Naive thymus-derived CD8-positive, alpha-beta T cell (primary cell): ENCODE measurements at regions not wholly inside any gene's neighbourhood (a gene's known extent, or its start where the extent isn't known, plus 50 kb on each side); places are given as distances from the start of the nearest gene placed in this dataset.
"Not testable (repeated sequence)": the region's sequence is repeated elsewhere in the genome, so short reads cannot be mapped to it uniquely, and the experiment has no call there.

Experiments
- ATAC-seq, 2 donors: fragments of 150-1000 bp; cut with Tn5 transposase in 1 of 2; sonication (Bioruptor Pico), chemical (Tn5 transposase) in 1 of 2; 1 replicate in 1 of 2; 2 replicates in 1 of 2; pipeline ENCODE4 v1.10.0; 2021; ENCODE audit warnings: mild to moderate bottlenecking in 2 of 2, moderate library complexity in 2 of 2
- POLR2A ChIA-PET: fragments of 350-600 bp; sonication (Branson Sonifier 250); formaldehyde crosslinking; loops from one replicate; lab custom pipeline; 2021; ENCODE audit warnings: antibody characterized with exemption; lab: Charles Lee
- DNase-seq, 10 donors: peaks; one replicate each; pipeline versions ENCODE4 v3.0.0 to v3.0.0-alpha.2; 2020 to 2022
- H3K27ac Mint-ChIP-seq, 10 donors: one replicate each; pipeline ENCODE4 v1.8.0; 2020 to 2022; ENCODE audit warnings: mild to moderate bottlenecking in 10 of 10, mixed read lengths in 10 of 10, moderate library complexity in 4 of 10, inconsistent platforms in 1 of 10
- H3K27me3 Mint-ChIP-seq, 5 donors: one replicate each; pipeline ENCODE4 v1.8.0; 2021 to 2022; ENCODE audit warnings: mixed read lengths in 5 of 5
- H3K36me3 Mint-ChIP-seq, 3 donors: one replicate each; pipeline ENCODE4 v1.8.0; 2020 to 2022; ENCODE audit warnings: mixed read lengths in 3 of 3, mild to moderate bottlenecking in 2 of 3, inconsistent platforms in 1 of 3
- H3K4me1 Mint-ChIP-seq, 4 donors: one replicate each; pipeline ENCODE4 v1.8.0; 2021 to 2022; ENCODE audit warnings: mixed read lengths in 4 of 4
- H3K4me3 Mint-ChIP-seq, 10 donors: one replicate each; pipeline ENCODE4 v1.8.0; 2020 to 2022; ENCODE audit warnings: mild to moderate bottlenecking in 10 of 10, mixed read lengths in 10 of 10, moderate library complexity in 6 of 10, inconsistent platforms in 1 of 10
- H3K9me3 Mint-ChIP-seq, 9 donors: one replicate each; pipeline ENCODE4 v1.8.0; 2020 to 2022; ENCODE audit warnings: mixed read lengths in 9 of 9, mild to moderate bottlenecking in 3 of 9, inconsistent platforms in 1 of 9, moderate library complexity in 1 of 9

DNA sequence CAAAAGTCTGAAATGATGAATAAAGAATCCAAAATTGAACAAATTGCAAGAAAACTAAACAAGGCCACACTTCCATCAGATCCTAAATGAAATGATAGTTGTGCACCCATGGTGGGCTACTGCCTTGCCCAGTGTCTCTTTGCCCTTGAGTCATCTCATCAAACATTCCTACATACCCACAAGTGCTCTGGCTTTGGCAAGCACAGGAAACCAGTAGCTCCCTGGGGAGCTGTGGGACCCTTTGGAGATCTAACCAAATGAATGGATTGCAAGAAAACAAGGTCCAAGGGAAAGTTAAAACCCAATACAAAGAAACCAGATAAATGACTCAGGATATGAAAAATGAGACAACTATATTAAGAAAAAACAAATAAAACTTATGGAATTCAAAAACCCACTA, 129.8 kb upstream of the TMEM229A start:
- no peaks in the 10 kb centered on the region for H3K36me3 Mint-ChIP-seq
- H3K27ac Mint-ChIP-seq: no peak overlapping the region
- H3K4me3 Mint-ChIP-seq: no peak overlapping the region
- peaks cover 0 to 33% (median 8%) of the 10 kb centered on the region in 9 donors for H3K9me3 Mint-ChIP-seq
- no peaks in the 10 kb centered on the region for H3K27me3 Mint-ChIP-seq
- POLR2A ChIA-PET: no interaction called here
- no peaks in the 10 kb centered on the region for H3K4me1 Mint-ChIP-seq
- ATAC-seq: no peak
- DNase-seq: no peak

DNA sequence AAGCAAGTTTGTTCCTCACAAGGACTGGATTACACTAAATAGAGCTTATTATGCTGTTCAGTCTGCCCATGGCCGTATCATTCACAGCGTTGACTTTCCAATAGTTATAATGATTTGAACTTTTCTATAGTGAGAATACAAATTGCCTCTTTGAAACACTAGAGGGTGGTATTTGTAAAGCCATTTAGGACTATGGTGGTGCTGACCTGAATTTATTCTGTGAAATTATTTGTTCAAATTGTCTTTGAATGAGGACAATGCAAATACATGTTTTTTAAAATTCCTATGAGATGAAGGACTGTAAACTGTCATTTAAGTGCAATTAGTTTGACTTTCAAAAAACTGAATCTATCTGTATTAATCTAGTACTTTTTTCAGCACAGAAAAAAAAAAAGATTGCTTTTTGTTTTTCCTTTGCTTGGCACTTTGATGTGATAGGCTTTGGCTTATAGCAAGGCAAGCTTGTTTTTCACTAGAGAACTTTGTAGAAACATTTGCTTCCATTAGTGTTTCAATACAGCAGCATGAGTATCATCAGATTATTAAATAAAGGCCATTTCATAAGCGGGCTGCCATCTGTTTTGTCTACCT, 122.7 kb upstream of the TMEM229A start:
- Mint-ChIP-seq H3K9me3 (peaks cover 0 to 10% (median 0%) of the 10 kb centered on the region in 9 donors), H3K36me3 (no peaks in the 10 kb centered on the region), H3K27me3 (no peaks in the 10 kb centered on the region), H3K27ac (no peak overlapping the region), H3K4me1 (no peaks in the 10 kb centered on the region), H3K4me3 (no peak overlapping the region)
- ATAC-seq (no peak), DNase-seq (no peak)
- POLR2A ChIA-PET: no interaction called here

DNA sequence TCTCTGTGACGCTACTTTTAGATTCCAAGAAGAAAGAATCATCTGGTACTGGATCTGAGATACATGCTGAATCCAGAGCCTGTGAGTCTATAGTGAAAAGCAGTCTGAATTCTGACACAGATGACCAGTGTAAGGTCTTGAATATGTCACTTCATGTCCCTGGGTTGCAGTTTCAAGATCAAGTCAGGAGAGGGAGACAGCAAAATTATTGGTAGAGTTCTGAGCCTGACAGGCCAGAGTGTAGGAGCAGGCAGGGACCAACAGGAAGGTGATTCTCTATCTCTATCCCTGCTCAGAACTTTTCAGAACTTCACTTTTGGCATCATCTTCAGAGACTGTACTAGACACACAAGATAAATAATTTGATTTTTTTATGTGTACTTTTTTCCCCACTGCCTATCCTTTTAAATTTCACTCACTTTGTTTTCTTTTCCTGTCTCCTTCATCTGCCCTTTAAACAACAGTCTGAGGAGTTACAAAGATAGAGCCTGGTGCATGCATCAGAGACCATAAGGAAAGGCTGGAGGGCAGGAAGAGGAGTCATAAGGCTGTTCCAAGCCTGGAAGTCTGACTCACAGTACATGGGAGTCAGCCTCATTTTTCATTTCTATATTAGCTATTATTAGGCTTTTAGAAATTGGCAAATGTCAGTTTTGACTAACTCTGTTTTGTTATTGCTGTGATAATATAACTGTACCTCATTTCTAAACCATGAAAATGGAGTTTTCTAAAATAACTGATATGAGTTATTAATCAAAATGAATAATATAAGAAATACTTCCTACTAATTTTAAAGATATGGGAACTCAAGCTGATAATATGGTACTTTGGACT, 120.2 kb upstream of the TMEM229A start:
- no peaks in the 10 kb centered on the region for H3K36me3 Mint-ChIP-seq
- H3K9me3 Mint-ChIP-seq: peaks cover 0 to 2% (median 0%) of the 10 kb centered on the region in 9 donors
- H3K4me1 Mint-ChIP-seq: no peaks in the 10 kb centered on the region
- no peak for DNase-seq
- no peaks in the 10 kb centered on the region for H3K27me3 Mint-ChIP-seq
- ATAC-seq: no peak
- no peak overlapping the region for H3K27ac Mint-ChIP-seq
- H3K4me3 Mint-ChIP-seq: no peak overlapping the region
- POLR2A ChIA-PET: no interaction called here

DNA sequence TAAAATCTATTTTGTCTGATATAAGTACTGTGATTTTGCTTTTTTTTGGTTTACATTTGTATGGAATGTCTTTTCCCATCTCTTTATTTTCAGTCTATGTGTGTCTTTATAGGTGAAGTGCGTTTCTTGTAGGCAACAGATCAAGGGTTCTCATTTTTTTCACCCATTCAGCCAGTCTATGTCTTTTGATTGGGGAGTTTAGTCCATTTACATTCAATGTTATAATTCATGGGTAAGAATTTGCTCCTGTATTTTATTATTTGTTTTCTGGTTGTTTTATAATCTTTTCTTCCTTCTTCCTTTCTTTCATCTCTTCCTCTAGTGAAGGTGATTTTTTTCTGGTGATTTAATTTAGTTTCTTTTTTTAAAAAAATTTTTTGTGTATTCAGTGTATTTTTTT, 104.8 kb upstream of the TMEM229A start:
- no peak overlapping the region for H3K27ac Mint-ChIP-seq
- DNase-seq (no peak), ATAC-seq (no peak)
- H3K9me3 Mint-ChIP-seq: peaks cover 6 to 32% (median 16%) of the 10 kb centered on the region in 9 donors
- H3K4me3 Mint-ChIP-seq: no peak overlapping the region
- peaks cover 0 to 2% (median 0%) of the 10 kb centered on the region in 5 donors for H3K27me3 Mint-ChIP-seq
- no peaks in the 10 kb centered on the region for H3K4me1 Mint-ChIP-seq
- POLR2A ChIA-PET: no interaction called here
- peaks cover 0 to 15% (median 0%) of the 10 kb centered on the region in 3 donors for H3K36me3 Mint-ChIP-seq

- no peak overlapping the region for H3K4me3 Mint-ChIP-seq
- H3K27ac Mint-ChIP-seq: no peak overlapping the region
- POLR2A ChIA-PET: no interaction called here
Measured at GRCh38 chr7:124124201-124124600, 91.3 kb upstream of the TMEM229A start.

DNA sequence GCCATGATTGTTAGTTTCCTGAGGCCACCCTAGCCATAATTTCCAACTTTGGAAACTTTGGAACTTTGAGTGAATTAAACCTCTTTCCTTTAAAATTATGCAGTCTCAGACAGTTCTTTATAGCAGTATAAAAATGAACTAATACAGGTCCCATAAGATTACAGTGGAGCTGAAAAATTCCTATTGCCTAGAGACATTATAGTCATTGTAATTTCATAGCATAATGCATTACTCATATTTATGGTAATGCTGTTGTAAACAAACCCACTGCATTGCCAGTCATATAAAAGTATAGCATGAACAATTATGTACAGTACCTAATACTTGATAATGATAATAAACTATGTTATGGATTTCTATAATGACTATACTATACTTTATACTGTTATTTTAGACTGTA, 88.0 kb upstream of the TMEM229A start:
- no peak overlapping the region for H3K4me3 Mint-ChIP-seq
- ATAC-seq (no peak), DNase-seq (no peak)
- no peaks in the 10 kb centered on the region for H3K36me3 Mint-ChIP-seq
- no peaks in the 10 kb centered on the region for H3K27me3 Mint-ChIP-seq
- no peaks in the 10 kb centered on the region for H3K4me1 Mint-ChIP-seq
- no peak overlapping the region for H3K27ac Mint-ChIP-seq
- H3K9me3 Mint-ChIP-seq: peaks cover 0 to 20% (median 4%) of the 10 kb centered on the region in 9 donors
- POLR2A ChIA-PET: no interaction called here

More at GRCh38 chr7:124124201-124124600, 91.3 kb upstream of the TMEM229A start:
- ATAC-seq: no peak
- Mint-ChIP-seq H3K9me3 (peaks cover 0 to 15% (median 1%) of the 10 kb centered on the region in 9 donors), H3K36me3 (no peaks in the 10 kb centered on the region), H3K27me3 (no peaks in the 10 kb centered on the region), H3K4me1 (no peaks in the 10 kb centered on the region)
- DNase-seq: no peak

GRCh38 chr7:124113045-124113444, 80.2 kb upstream of the TMEM229A start:
- POLR2A ChIA-PET: no interaction called here
- Mint-ChIP-seq H3K36me3 (no peaks in the 10 kb centered on the region), H3K4me3 (no peak overlapping the region), H3K9me3 (peaks cover 0 to 22% (median 11%) of the 10 kb centered on the region in 9 donors), H3K27me3 (peaks cover 0 to 3% (median 0%) of the 10 kb centered on the region in 5 donors), H3K27ac (no peak overlapping the region), H3K4me1 (no peaks in the 10 kb centered on the region)
- ATAC-seq (no peak), DNase-seq (no peak)

GRCh38 chr7:124106575-124106974, 73.7 kb upstream of the TMEM229A start:
- H3K36me3 Mint-ChIP-seq: no peaks in the 10 kb centered on the region
- DNase-seq: no peak
- H3K9me3 Mint-ChIP-seq: peaks cover 0 to 23% (median 11%) of the 10 kb centered on the region in 9 donors
- no peak for ATAC-seq
- peaks cover 0 to 3% (median 0%) of the 10 kb centered on the region in 5 donors for H3K27me3 Mint-ChIP-seq
- POLR2A ChIA-PET: no interaction called here
- no peak overlapping the region for H3K27ac Mint-ChIP-seq
- H3K4me3 Mint-ChIP-seq: no peak overlapping the region
- H3K4me1 Mint-ChIP-seq: no peaks in the 10 kb centered on the region

DNA sequence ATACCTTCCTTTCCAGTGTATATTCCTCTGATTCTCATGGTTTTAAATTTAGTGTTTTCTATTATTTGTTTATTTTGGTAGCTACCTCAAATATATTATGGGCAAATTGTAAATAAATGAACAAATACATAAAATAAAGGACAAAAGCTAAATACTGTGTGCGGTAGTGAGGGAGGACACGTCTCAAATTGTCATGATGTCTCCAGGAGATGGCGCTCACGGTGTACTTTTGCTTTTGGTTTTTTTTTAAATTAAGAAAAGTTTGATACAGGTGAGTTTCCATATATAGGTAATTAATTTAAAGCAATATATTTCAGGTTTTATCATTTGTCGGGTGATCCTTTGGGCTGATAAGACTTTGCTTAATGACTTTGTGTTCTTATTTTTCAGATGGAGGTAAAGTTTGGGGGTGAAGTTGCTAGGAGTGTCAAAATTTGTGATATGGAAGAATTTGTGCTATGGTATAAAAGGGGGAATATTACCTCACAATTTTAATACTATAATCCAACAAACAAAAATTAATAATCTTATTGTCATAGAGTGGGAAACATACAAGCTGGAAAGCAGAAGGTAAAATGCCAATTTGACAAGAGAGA, 68.4 kb upstream of the TMEM229A start:
- no peaks in the 10 kb centered on the region for H3K36me3 Mint-ChIP-seq
- no peak for DNase-seq
- no peak overlapping the region for H3K4me3 Mint-ChIP-seq
- H3K9me3 Mint-ChIP-seq: peaks cover 0 to 16% (median 9%) of the 10 kb centered on the region in 9 donors
- POLR2A ChIA-PET: no interaction called here
- H3K27ac Mint-ChIP-seq: peak overlapping the region in 1 of 10 donors; percentile 1
- no peak for ATAC-seq
- no peaks in the 10 kb centered on the region for H3K4me1 Mint-ChIP-seq
- peaks cover 0 to 3% (median 0%) of the 10 kb centered on the region in 5 donors for H3K27me3 Mint-ChIP-seq

DNA sequence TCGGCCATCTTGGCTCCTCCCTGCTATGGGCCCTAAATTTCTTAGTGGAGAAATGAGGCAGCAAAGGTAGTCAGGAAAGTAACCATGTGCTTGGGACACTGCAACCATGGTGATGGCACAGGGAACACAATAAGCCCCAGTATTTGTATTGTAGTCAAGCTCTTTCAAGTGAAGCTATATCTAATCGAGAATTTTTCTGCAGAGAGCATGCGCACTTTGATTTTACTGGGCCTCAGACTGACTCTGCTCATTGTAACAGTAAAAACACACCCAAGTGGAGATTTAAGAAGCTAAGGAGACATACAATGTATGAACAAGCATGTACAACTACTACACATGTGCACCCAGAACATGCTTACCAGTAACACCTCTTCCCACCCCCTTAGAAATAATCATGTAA, 67.3 kb upstream of the TMEM229A start:
- DNase-seq: no peak
- no peaks in the 10 kb centered on the region for H3K4me1 Mint-ChIP-seq
- H3K9me3 Mint-ChIP-seq: peaks cover 0 to 16% (median 9%) of the 10 kb centered on the region in 9 donors
- H3K27me3 Mint-ChIP-seq: peaks cover 0 to 3% (median 0%) of the 10 kb centered on the region in 5 donors
- no peak overlapping the region for H3K27ac Mint-ChIP-seq
- no peaks in the 10 kb centered on the region for H3K36me3 Mint-ChIP-seq
- no peak for ATAC-seq
- H3K4me3 Mint-ChIP-seq: no peak overlapping the region
- POLR2A ChIA-PET: no interaction called here

- peaks cover 0 to 16% (median 8%) of the 10 kb centered on the region in 9 donors for H3K9me3 Mint-ChIP-seq
- H3K36me3 Mint-ChIP-seq, H3K27me3 Mint-ChIP-seq, H3K4me1 Mint-ChIP-seq, ATAC-seq, H3K27ac Mint-ChIP-seq, H3K4me3 Mint-ChIP-seq, POLR2A ChIA-PET, DNase-seq: not testable (repeated sequence)
Measured at GRCh38 chr7:124099585-124099984, 66.7 kb upstream of the TMEM229A start.

GRCh38 chr7:124089621-124090020, 56.8 kb upstream of the TMEM229A start:
- ATAC-seq (no peak), DNase-seq (no peak)
- Mint-ChIP-seq H3K36me3 (no peaks in the 10 kb centered on the region), H3K9me3 (peaks cover 0 to 3% (median 0%) of the 10 kb centered on the region in 9 donors), H3K4me1 (no peaks in the 10 kb centered on the region), H3K27ac (no peak overlapping the region), H3K4me3 (no peak overlapping the region), H3K27me3 (peaks cover 0 to 9% (median 1%) of the 10 kb centered on the region in 5 donors)
- POLR2A ChIA-PET: no interaction called here

- H3K9me3 Mint-ChIP-seq: peaks cover 0 to 7% (median 0%) of the 10 kb centered on the region in 9 donors
- no peaks in the 10 kb centered on the region for H3K4me1 Mint-ChIP-seq
- POLR2A ChIA-PET: no interaction called here
- DNase-seq: no peak
- H3K27ac Mint-ChIP-seq: no peak overlapping the region
- ATAC-seq: no peak
- no peaks in the 10 kb centered on the region for H3K36me3 Mint-ChIP-seq
- peaks cover 0 to 9% (median 1%) of the 10 kb centered on the region in 5 donors for H3K27me3 Mint-ChIP-seq
- H3K4me3 Mint-ChIP-seq: no peak overlapping the region
Measured at GRCh38 chr7:124088590-124088989, 55.7 kb upstream of the TMEM229A start.
